ENCODE measurements at regions not wholly inside any gene's neighbourhood (a gene's known extent, or its start where the extent isn't known, plus 50 kb on each side); places are given as distances from the start of the nearest gene placed in this dataset.

GRCh38 chr2:217512259-217512658 lies 490.5 kb downstream of the TNS1 start:
- no peak overlapping the region for H3K4me3 ChIP-seq (ENCODE audit: low read depth, low read length)
- no peaks in the 10 kb centered on the region for H3K27me3 ChIP-seq (replicated peaks)
- in situ Hi-C loops (cut with HindIII; ENCODE audit: low pct_ligation_motif_present, low sequenced_read_pairs), result loop anchor here (25.0 kb wide), 1 partner anchor 825 kb away; the partner anchor contains the start of gene IGFBP5
- TF ChIP-seq CTCF (IDR thresholded peaks at IDR 0.05; ENCODE audit: low read depth, low read length, missing control alignments), result no peak
- no peak for DNase-seq
- H3K27ac ChIP-seq, result no peak overlapping the region
- no peaks in the 10 kb centered on the region for H3K36me3 ChIP-seq (replicated peaks)

GRCh38 chr2:217511850-217512249 lies 490.9 kb downstream of the TNS1 start:
- no peak for TF ChIP-seq CTCF (IDR thresholded peaks at IDR 0.05; ENCODE audit: low read depth, low read length, missing control alignments)
- no peak overlapping the region for H3K4me3 ChIP-seq (ENCODE audit: low read depth, low read length)
- no peak overlapping the region for H3K27ac ChIP-seq
- H3K27me3 ChIP-seq (replicated peaks), result no peaks in the 10 kb centered on the region
- DNase-seq, result no peak
- no peaks in the 10 kb centered on the region for H3K36me3 ChIP-seq (replicated peaks)
- in situ Hi-C loops (cut with HindIII; ENCODE audit: low pct_ligation_motif_present, low sequenced_read_pairs), result loop anchor here (25.0 kb wide), 1 partner anchor 825 kb away; the partner anchor contains the start of gene IGFBP5

- TF ChIP-seq CTCF (IDR thresholded peaks at IDR 0.05; ENCODE audit: low read depth, low read length, missing control alignments), result peak; percentile 85
- no peak overlapping the region for H3K27ac ChIP-seq
Observed at GRCh38 chr2:217510771-217511291, 492.0 kb downstream of the TNS1 start.

GRCh38 chr2:217505303-217505702 lies 497.5 kb downstream of the TNS1 start:
- DNase-seq, result no peak
- no peak overlapping the region for H3K27ac ChIP-seq
- in situ Hi-C loops (cut with HindIII; ENCODE audit: low pct_ligation_motif_present, low sequenced_read_pairs), result loop anchor here (25.0 kb wide), 1 partner anchor 818 kb away; the partner anchor contains the start of gene IGFBP5
- H3K4me3 ChIP-seq (ENCODE audit: low read depth, low read length), result no peak overlapping the region
- no peaks in the 10 kb centered on the region for H3K27me3 ChIP-seq (replicated peaks)
- TF ChIP-seq CTCF (IDR thresholded peaks at IDR 0.05; ENCODE audit: low read depth, low read length, missing control alignments), result no peak
- no peaks in the 10 kb centered on the region for H3K36me3 ChIP-seq (replicated peaks)

More at GRCh38 chr2:217510771-217511291, 492.0 kb downstream of the TNS1 start:
- Histone ChIP-seq H3K27me3 (replicated peaks) (no peaks in the 10 kb centered on the region), H3K4me3 (ENCODE audit: low read depth, low read length) (no peak overlapping the region), H3K36me3 (replicated peaks) (no peaks in the 10 kb centered on the region)
- DNase-seq, result peak; percentile 85
- in situ Hi-C loops (cut with HindIII; ENCODE audit: low pct_ligation_motif_present, low sequenced_read_pairs), result loop anchor here (25.0 kb wide), 1 partner anchor 824 kb away; the partner anchor contains the start of gene IGFBP5

GRCh38 chr2:217501887-217502286 lies 500.9 kb downstream of the TNS1 start:
- in situ Hi-C loops (cut with HindIII; ENCODE audit: low pct_ligation_motif_present, low sequenced_read_pairs), result loop anchor here (25.0 kb wide), 1 partner anchor 815 kb away; the partner anchor contains the start of gene IGFBP5
- H3K27ac ChIP-seq, result no peak overlapping the region
- H3K4me3 ChIP-seq (ENCODE audit: low read depth, low read length), result no peak overlapping the region
- no peaks in the 10 kb centered on the region for H3K36me3 ChIP-seq (replicated peaks)
- H3K27me3 ChIP-seq (replicated peaks), result no peaks in the 10 kb centered on the region
- no peak for TF ChIP-seq CTCF (IDR thresholded peaks at IDR 0.05; ENCODE audit: low read depth, low read length, missing control alignments)
- no peak for DNase-seq

Data from brain microvascular endothelial cell (primary cell).